Panc1 (cell line): ENCODE measurements at regions not wholly inside any gene's neighbourhood (a gene's known extent, or its start where the extent isn't known, plus 50 kb on each side); places are given as distances from the start of the nearest gene placed in this dataset.

Experiments used
- ATAC-seq: fragments of 200-7000 bp; cut with Tn5 transposase; 2 replicates; pipeline ENCODE4 v1.9.1; 2020; ENCODE audit warnings: mild to moderate bottlenecking, moderate library complexity
- BruUV-seq: library from RNA; stranded (reverse); fragments of 400-500 nt; replicated peaks from 2 replicates; lab custom pipeline; 2021; lab: Mats Ljungman, UMichigan
- CTCF ChIA-PET: fragments of 300-600 bp; sonication (Branson Sonifier 250); formaldehyde crosslinking; loops from one replicate; lab custom pipeline; 2022; ENCODE audit warnings: antibody characterized with exemption; lab: Charles Lee
- POLR2A ChIA-PET: fragments of 300-600 bp; sonication (Branson Sonifier 250); formaldehyde crosslinking; loops from one replicate; lab custom pipeline; 2022; ENCODE audit warnings: antibody characterized with exemption; lab: Charles Lee
- DNase-seq: peaks from one replicate; pipeline ENCODE4 v3.0.0-alpha.2; 2010; ENCODE audit warnings: low read depth, low spot score
- H3K27ac ChIP-seq: 2 replicates; pipeline ENCODE4 v1.5.1; 2011; ENCODE audit warnings: mild to moderate bottlenecking, low read length, inconsistent platforms
- H3K27me3 ChIP-seq: fragments of 200-500 bp; sonication (Bioruptor generic); 2 replicates; pipeline ENCODE4 v1.6.0; 2014; ENCODE audit warnings: low read length, inconsistent platforms; ENCODE audit not compliant: control insufficient read depth, insufficient read depth
- H3K36me3 ChIP-seq: fragments of 200-500 bp; sonication (Bioruptor generic); 2 replicates; pipeline ENCODE4 v1.5.1; 2014; ENCODE audit warnings: inconsistent platforms, mild to moderate bottlenecking, low read length, moderate library complexity; ENCODE audit not compliant: control insufficient read depth, insufficient read depth
- H3K4me1 ChIP-seq: 2 replicates; pipeline ENCODE4 v1.5.1; 2011; ENCODE audit warnings: inconsistent platforms, mild to moderate bottlenecking, low read length, moderate library complexity; ENCODE audit not compliant: control insufficient read depth, insufficient read depth
- H3K4me3 ChIP-seq, 2 experiments: 2 replicates each; pipeline ENCODE4 v1.5.1; 2011 to 2012; ENCODE audit warnings: low read depth in 2 of 2, low read length in 2 of 2, mild to moderate bottlenecking in 2 of 2, inconsistent platforms in 1 of 2, moderate library complexity in 1 of 2
- H3K9me3 ChIP-seq: fragments of 200-500 bp; sonication (Bioruptor generic); 2 replicates; pipeline ENCODE4 v1.5.1; 2014; ENCODE audit warnings: low read depth, mild to moderate bottlenecking, inconsistent platforms, low read length, moderate library complexity; ENCODE audit not compliant: control insufficient read depth, insufficient read depth
- CTCF ChIP-seq: fragments of 450-650 bp; IDR thresholded peaks from 2 replicates; pipeline ENCODE4 v1.5.1; 2017; ENCODE audit warnings: mild to moderate bottlenecking
- POLR2AphosphoS5 ChIP-seq: IDR thresholded peaks from 2 replicates; pipeline ENCODE4 v1.6.1; 2012; ENCODE audit warnings: mild to moderate bottlenecking, low read depth, low read length, moderate library complexity
- REST ChIP-seq, 2 experiments: IDR thresholded peaks; 2 replicates each; pipeline ENCODE4 v1.6.1; 2011 to 2012; ENCODE audit warnings: low read depth in 2 of 2, control low read depth in 1 of 2, low read length in 1 of 2, mild to moderate bottlenecking in 1 of 2, moderate library complexity in 1 of 2; ENCODE audit not compliant: insufficient read depth in 1 of 2
- SIN3A ChIP-seq: IDR thresholded peaks from 2 replicates; pipeline ENCODE4 v1.6.1; 2012; ENCODE audit warnings: low read depth, mild to moderate bottlenecking, low read length, moderate library complexity, borderline replicate concordance; ENCODE audit not compliant: insufficient read depth
- TCF7L2 ChIP-seq: IDR thresholded peaks from 2 replicates; pipeline ENCODE4 v1.6.1; 2011; ENCODE audit warnings: mild to moderate bottlenecking, low read depth, low read length, inconsistent platforms
- in situ Hi-C: cut with HindIII; loops from 2 replicates; pipeline ENCODE4 v1.10.0; 2016; ENCODE audit warnings: low sequenced_read_pairs, low pct_unique_long_range_greater_than_20kb
- intact Hi-C: fragments of 100-400 bp; cut with micrococcal nuclease; formaldehyde crosslinking; loops from one replicate; pipeline ENCODE4 v1.10.0; 2022; ENCODE audit not compliant: unreplicated experiment

- no TSS peak for BruUV-seq
- no peak overlapping the region for H3K27ac ChIP-seq
- H3K27me3 ChIP-seq: no peaks in the 10 kb centered on the region
- H3K4me1 ChIP-seq: no peaks in the 10 kb centered on the region
- no peaks in the 10 kb centered on the region for H3K9me3 ChIP-seq
- intact Hi-C loops: no loop called here
- no peak overlapping the region for H3K4me3 ChIP-seq
- ATAC-seq (no peak), DNase-seq (no peak)
- POLR2A ChIA-PET: no interaction called here
- no peaks in the 10 kb centered on the region for H3K36me3 ChIP-seq
- CTCF ChIA-PET: no interaction called here
- no peak for TF ChIP-seq SIN3A
- no peak for TF ChIP-seq CTCF
- in situ Hi-C loops: no loop called here
Measured at GRCh38 chr7:13551503-13551902, 438.0 kb downstream of the ETV1 start.

GRCh38 chr7:13560441-13560840 lies 429.0 kb downstream of the ETV1 start:
- Histone ChIP-seq H3K9me3 (no peaks in the 10 kb centered on the region), H3K27ac (no peak overlapping the region), H3K27me3 (no peaks in the 10 kb centered on the region), H3K4me3 (no peak overlapping the region), H3K36me3 (no peaks in the 10 kb centered on the region), H3K4me1 (no peaks in the 10 kb centered on the region)
- DNase-seq (no peak), ATAC-seq (no peak)
- BruUV-seq: no TSS peak
- ChIA-PET CTCF (no interaction called here), POLR2A (interaction anchor here (0.6 kb wide), 1 partner anchor 575 kb away, joined by 3 read pairs; no protein-coding TSS in a partner anchor)
- in situ Hi-C loops (no loop called here), intact Hi-C loops (no loop called here)
- no peak for TF ChIP-seq POLR2AphosphoS5
- TF ChIP-seq CTCF: no peak
- no peak for TF ChIP-seq REST (IDR thresholded peaks at IDR 0.05; ENCODE audit: insufficient read depth in 1 of 2, low read depth in 2 of 2, low read length in 1 of 2)
- TF ChIP-seq TCF7L2: no peak
- no peak for TF ChIP-seq SIN3A

- DNase-seq: no peak
- Histone ChIP-seq H3K27ac (no peak overlapping the region), H3K4me1 (no peaks in the 10 kb centered on the region), H3K27me3 (no peaks in the 10 kb centered on the region), H3K9me3 (no peaks in the 10 kb centered on the region), H3K36me3 (no peaks in the 10 kb centered on the region), H3K4me3 (no peak overlapping the region)
- no TSS peak for BruUV-seq
- TF ChIP-seq SIN3A (no peak), POLR2AphosphoS5 (no peak)
- ChIA-PET CTCF (no interaction called here), POLR2A (no interaction called here)
- intact Hi-C loops: no loop called here
- ATAC-seq: no peak
- in situ Hi-C loops: no loop called here
Measured at GRCh38 chr7:13563257-13563656, 426.2 kb downstream of the ETV1 start.
